ENCODE measurements at regions not wholly inside any gene's neighbourhood (a gene's known extent, or its start where the extent isn't known, plus 50 kb on each side); places are given as distances from the start of the nearest gene placed in this dataset.

- no peak for DNase-seq (ENCODE audit: low read depth)
Measured at GRCh38 chr11:69931994-69932910, 113.0 kb upstream of the FGF3 start.

DNA sequence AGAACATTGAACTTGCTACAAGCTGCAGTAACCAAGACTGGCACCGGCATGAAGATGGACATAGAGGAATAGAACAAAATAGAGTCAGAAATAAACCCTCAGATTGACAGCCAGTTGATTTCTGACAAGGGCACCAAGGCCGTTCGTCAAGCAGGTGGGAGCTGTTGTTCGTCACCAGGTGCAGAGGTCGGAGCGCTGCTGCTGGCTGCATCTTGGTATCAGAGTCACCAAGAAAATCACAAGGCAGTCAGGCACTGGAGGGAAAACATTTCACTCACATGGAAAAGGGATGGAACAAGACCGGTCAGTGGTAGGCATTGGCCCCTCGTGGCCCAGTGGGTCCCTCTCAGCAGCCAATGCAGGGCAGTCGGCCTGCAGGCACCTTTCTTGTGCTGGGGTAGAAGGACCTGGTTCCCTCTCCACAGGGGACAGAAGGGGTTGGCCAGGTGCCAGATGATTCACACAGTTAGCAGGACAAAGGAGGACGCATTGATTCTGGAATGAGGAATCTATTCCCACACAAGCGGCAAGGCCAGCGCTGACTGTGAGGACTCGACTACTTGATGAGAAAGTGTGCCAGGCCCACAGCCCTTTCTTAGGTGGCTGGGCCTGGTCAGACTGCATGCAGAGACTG, 115.8 kb upstream of the FGF3 start:
- peak; percentile 38 for DNase-seq (ENCODE audit: low read depth)

GRCh38 chr11:69935941-69936505, 116.8 kb upstream of the FGF3 start:
- no peak for DNase-seq (ENCODE audit: low read depth)

DNA sequence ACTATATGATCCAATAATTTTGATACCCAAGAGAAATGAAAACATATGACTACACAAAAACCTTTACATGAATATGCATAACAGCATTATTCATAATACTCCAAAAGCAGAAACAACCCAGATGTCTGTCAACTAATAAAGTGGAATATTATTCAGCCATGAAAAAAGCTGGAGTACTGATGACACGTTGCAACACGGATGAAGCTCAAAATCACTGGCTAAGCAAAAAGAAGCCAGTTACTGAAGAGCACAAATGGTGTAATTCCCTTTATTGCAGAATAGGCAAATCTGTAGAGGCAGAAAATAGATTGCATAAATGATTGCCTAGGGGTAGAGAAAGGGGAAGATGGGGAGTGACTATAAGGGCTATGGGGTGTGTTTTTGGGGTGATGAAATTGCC, 117.6 kb upstream of the FGF3 start:
- no peak for DNase-seq (ENCODE audit: low read depth)

- DNase-seq (ENCODE audit: low read depth) = no peak
Measured at GRCh38 chr11:69938206-69938605, 119.0 kb upstream of the FGF3 start.

- DNase-seq (ENCODE audit: low read depth) = no peak
Measured at GRCh38 chr11:69939551-69940245, 120.5 kb upstream of the FGF3 start.

- no peak for DNase-seq (ENCODE audit: low read depth)
Measured at GRCh38 chr11:69940246-69940610, 121.0 kb upstream of the FGF3 start.

GRCh38 chr11:69941546-69942332, 122.5 kb upstream of the FGF3 start:
- DNase-seq (ENCODE audit: low read depth) = no peak

- no peak for DNase-seq (ENCODE audit: low read depth)
Measured at GRCh38 chr11:69942333-69942820, 123.2 kb upstream of the FGF3 start.

DNA sequence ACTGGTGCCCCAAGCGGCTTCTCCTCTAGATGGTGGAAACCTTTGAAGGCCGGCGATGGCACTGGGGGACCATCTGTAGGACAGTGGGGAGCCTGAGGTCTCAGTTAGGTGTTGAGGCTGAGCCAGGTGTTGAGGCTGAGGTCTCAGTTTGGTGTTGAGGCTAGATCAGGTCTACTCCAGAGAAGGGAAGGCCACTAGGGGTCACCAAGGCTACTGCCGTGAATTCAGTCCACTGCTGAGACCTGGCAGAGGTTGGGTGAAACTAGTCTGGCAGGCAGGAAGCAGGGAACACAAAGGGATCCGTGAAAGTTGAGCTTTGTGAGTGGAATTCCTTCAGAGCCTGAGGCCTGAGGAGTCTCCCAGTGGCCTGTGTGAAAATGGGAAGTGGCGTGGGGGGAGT, 123.8 kb upstream of the FGF3 start:
- DNase-seq (ENCODE audit: low read depth) = peak; percentile 56

DNA sequence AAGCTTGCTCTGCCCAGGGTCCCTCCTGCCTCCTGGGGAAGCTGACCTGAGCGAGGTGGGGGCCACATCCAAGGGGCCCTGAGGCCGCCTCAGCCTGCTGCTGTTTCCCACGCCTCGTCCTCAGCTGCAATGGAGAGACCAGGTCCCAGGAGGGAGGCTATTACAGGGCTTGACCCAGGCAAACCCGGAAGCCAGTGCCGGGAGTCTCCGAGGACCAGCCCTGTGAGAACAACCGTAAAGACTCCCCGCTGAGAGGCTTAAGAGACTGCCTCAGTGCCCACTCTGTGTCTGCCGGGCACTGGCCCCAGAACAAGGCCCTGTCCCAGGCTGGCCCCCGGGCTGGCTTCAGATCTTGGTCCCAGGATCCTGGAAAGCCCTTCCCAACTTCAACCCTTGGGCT, 124.3 kb upstream of the FGF3 start:
- DNase-seq (ENCODE audit: low read depth) = no peak

- no peak for DNase-seq (ENCODE audit: low read depth)
Measured at GRCh38 chr11:69944146-69944795, 125.1 kb upstream of the FGF3 start.

DNA sequence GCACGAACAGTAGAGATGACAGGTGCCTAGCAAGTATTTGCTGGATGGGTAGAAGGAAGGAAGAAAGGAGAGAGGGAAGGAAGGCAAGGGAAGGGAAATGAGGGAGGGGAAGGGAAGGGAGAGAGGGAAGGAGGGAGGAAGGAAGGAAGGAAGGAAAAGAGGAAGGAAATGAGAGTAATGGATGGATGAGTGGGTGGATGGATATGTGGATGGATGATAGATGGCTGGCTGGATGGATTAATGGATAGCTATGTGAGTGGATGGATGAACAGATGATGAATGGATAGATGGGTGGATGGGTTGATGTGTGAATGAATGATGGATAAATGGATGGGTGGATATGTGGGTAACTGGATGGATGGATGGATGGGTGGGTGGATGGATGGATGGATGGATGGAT, 125.9 kb upstream of the FGF3 start:
- DNase-seq (ENCODE audit: low read depth) = no peak

DNA sequence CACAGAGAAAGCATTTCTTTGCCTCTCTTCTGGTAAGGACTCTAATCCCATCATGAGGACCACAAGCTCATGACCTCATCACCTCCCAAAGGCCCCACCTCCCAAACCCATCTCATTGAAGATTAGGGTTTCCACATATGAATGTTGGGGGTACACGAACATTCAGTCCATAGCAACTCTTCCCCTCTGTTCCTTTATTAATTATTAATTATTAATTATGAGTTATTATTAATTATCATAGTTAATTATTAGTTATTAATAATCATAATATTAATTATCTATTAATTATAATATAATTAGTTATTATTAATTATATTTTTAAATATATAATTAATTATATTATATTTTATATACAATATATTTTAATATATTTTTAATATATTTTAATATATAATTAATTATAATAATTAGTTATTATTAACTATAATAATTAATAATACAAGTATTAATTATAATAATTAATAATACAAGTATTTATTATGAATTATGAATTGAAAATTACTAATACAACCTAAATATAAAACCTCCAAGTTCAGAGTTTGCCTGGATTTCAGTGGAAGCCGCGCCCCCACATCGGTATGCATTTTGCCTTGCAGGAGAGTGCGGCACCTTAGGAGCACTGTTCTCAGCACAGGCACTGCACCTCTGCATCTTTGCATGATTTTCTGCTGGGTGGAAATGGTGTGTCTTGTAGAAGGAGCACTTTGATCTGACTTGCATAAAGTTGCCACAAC, 128.0 kb upstream of the FGF3 start:
- no peak for DNase-seq (ENCODE audit: low read depth)

DNA sequence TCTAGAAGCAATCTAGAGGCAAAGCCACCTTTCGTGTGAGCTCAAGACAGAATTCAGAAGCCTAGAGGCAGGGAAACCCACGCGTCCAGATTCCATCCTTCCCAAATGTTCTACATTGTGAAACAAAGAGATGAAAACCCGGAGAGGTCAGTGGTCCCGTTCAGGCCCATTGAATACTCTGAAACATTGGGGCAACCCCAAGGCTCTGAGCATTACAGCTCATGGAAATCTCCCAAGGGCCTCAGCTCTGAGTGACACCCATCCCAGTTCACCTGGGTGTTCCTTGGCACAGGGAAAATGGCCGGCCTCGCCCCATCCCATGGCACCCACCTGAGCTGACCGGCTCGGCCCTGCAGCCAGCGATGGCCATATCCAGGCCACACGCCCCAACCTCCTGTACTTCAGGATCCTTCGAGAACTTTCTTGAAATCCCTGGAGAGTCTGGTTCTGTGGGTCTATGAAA, 128.6 kb upstream of the FGF3 start:
- no peak for DNase-seq (ENCODE audit: low read depth)

GRCh38 chr11:69948256-69949141, 129.3 kb upstream of the FGF3 start:
- DNase-seq (ENCODE audit: low read depth) = peak; percentile 53

DNA sequence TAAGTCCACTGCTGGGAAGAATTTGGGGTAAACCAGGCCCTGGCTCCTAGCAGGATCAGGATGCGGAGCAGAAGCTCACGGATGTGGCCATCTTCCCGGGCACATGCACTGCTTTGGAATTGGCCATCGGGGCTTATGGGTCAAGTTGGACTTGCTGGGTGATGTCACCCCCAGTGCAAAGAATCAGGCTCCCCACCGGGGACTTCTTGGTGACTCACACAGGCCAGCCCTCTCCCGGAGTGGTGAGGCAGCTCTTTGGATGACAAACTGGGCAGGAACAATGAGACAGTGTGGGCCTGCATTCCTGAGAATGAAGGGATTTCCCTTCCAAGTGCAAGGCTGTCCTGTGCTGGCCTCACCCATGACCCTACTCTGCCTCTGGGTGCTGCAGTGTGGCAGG, 128.8 kb upstream of the ANO1 start:
- peak; percentile 94 for DNase-seq (ENCODE audit: low read depth)

DNA sequence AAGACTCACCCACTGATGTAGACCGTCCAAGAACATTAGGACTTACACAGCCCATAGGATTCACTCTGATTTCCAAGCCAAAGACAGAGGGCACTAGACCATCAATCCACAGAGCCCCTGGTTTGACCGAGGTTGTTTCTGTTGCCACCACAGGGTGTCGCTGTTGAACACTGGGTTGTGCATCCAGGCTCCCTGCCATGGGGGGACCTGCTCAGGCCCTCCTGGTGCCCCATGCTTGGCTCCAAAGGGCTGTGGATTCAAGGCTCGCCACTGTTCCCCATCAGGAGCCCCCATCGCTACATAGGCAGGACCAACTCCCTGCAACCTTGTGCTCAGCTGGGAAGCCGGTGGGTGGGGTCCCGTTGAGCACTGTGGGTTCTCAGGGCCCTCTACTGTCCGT, 128.0 kb upstream of the ANO1 start:
- DNase-seq (ENCODE audit: low read depth) = peak; percentile 34

- DNase-seq (ENCODE audit: low read depth) = no peak
Measured at GRCh38 chr11:69950621-69951020, 127.5 kb upstream of the ANO1 start.

All from EH (cell line).